NB4 (cell line): ENCODE measurements at regions not wholly inside any gene's neighbourhood (a gene's known extent, or its start where the extent isn't known, plus 50 kb on each side); places are given as distances from the start of the nearest gene placed in this dataset.

Experiments used
- CTCF ChIP-seq: IDR thresholded peaks from one replicate; pipeline ENCODE4 v1.5.1; 2012; ENCODE audit warnings: low read depth, low read length
- POLR2A ChIP-seq: IDR thresholded peaks from 2 replicates; pipeline ENCODE4 v1.6.1; 2011; ENCODE audit warnings: mild to moderate bottlenecking; ENCODE audit not compliant: insufficient read length; ENCODE audit errors: extremely low read depth

DNA sequence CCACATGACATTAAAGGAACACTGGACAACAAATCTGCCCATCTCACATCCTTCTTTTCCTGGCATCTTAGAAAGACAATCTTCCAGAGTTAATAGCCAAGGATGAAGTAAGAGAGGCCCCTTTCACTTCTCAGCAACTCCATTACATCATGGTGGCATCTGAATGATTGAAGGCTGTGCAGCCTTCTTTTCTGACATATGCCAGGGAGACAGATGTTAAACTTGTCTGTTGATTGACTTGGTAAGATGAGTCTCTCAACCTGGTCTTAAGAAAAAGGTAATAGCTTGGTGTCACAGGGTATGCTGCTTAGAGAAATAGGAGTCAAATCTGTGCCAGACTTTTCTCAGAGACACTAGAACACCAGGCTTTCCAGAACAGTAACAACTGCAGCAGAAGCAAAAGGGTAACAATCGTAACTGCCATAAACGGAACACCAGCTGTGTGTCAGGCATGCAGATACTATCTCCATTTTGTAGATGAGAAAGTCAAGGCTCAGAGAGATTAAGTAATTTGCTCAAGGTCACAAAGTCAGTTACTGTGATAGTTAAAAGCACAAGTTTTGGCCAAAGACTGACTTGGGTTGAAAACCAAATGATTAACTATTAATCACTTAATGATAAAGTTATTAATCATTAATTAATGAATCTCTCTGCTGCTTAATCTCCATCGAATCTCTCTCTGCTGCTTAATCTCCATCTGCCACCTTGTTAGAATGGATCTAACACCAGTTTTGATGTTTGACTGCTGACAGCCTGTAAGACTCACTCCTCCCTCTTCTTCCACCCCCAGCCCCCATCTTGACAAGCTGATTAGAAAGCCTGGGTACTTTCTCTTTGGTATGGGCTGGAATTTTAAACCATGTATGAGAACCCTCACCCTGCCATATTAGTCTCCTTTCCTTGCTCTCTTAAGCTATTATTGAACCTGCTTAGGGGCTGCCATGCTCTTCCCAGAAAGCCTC is 353.5 kb downstream of the ENC1 start:
- no peak for TF ChIP-seq CTCF
- no peak for TF ChIP-seq POLR2A
